SU-DHL-6 (cell line): ENCODE measurements at regions not wholly inside any gene's neighbourhood (a gene's known extent, or its start where the extent isn't known, plus 50 kb on each side); places are given as distances from the start of the nearest gene placed in this dataset.

ENCODE experiments used
- H2AFZ ChIP-seq: fragments of 200-600 bp; sonication (generic); 2 replicates; pipeline ENCODE4 v1.6.1; 2014; ENCODE audit warnings: low read depth, mild to moderate bottlenecking, moderate library complexity, mixed read lengths, antibody characterized with exemption, low read length; ENCODE audit not compliant: severe bottlenecking
- H3F3A ChIP-seq: fragments of 200-600 bp; shearing (Covaris generic); 2 replicates; pipeline ENCODE4 v1.6.0; 2016; ENCODE audit warnings: antibody characterized with exemption, mild to moderate bottlenecking; ENCODE audit not compliant: insufficient read depth
- H3K27ac ChIP-seq: fragments of 200-600 bp; sonication (generic); 2 replicates; pipeline ENCODE4 v1.5.1; 2016; ENCODE audit warnings: low read depth, mild to moderate bottlenecking, low read length, moderate library complexity, mixed read lengths
- H3K27me3 ChIP-seq: fragments of 200-600 bp; sonication (generic), shearing (Covaris generic); 2 replicates; pipeline ENCODE4 v1.6.0; 2014; ENCODE audit warnings: mild to moderate bottlenecking, low read length
- H3K36me3 ChIP-seq: fragments of 200-600 bp; sonication (generic); 2 replicates; pipeline ENCODE4 v1.6.1; 2014; ENCODE audit warnings: mild to moderate bottlenecking, low read length, mixed read lengths
- H3K4me2 ChIP-seq: fragments of 300-600, 200-600 bp; shearing (Covaris generic), sonication (generic); 2 replicates; pipeline ENCODE4 v1.6.0; 2014; ENCODE audit warnings: low read length, low read depth, mild to moderate bottlenecking; ENCODE audit not compliant: poor library complexity, severe bottlenecking
- H3K4me3 ChIP-seq: fragments of 200-600 bp; sonication (generic); 2 replicates; pipeline ENCODE4 v1.5.1; 2014; ENCODE audit warnings: antibody characterized with exemption, low read length, mild to moderate bottlenecking, mixed read lengths; ENCODE audit not compliant: insufficient read depth, poor library complexity, severe bottlenecking
- H3K79me2 ChIP-seq: fragments of 200-600 bp; sonication (generic); 2 replicates; pipeline ENCODE4 v1.6.1; 2014; ENCODE audit warnings: mild to moderate bottlenecking, low read length, moderate library complexity; ENCODE audit not compliant: insufficient read depth
- H3K9ac ChIP-seq: fragments of 200-600 bp; sonication (generic); 2 replicates; pipeline ENCODE4 v1.7.0; 2014; ENCODE audit warnings: mild to moderate bottlenecking, low read length
- H3K9me2 ChIP-seq: fragments of 200-600 bp; sonication (generic); replicated peaks from 2 replicates; pipeline ENCODE4 v1.6.1; 2014; ENCODE audit warnings: low read length; ENCODE audit not compliant: insufficient read depth
- H3K9me3 ChIP-seq: fragments of 200-600 bp; sonication (generic); 2 replicates; pipeline ENCODE4 v1.6.1; 2014; ENCODE audit warnings: low read length, mixed read lengths; ENCODE audit not compliant: insufficient read depth
- H4K20me1 ChIP-seq: fragments of 200-600 bp; sonication (generic); 2 replicates; pipeline ENCODE4 v1.6.1; 2014; ENCODE audit warnings: low read depth, mild to moderate bottlenecking, antibody characterized with exemption, low read length, moderate library complexity, mixed read lengths
- CTCF ChIP-seq: fragments of 200-600 bp; sonication (generic); IDR thresholded peaks from one replicate; pipeline ENCODE4 v1.5.1; 2017; ENCODE audit warnings: antibody characterized with exemption, mild to moderate bottlenecking, low read length, moderate library complexity; ENCODE audit not compliant: insufficient read depth, poor library complexity, severe bottlenecking
- EZH2phosphoT487 ChIP-seq: fragments of 200-600 bp; sonication (generic), shearing (Covaris generic); conservative IDR thresholded peaks from 2 replicates; pipeline ENCODE4 v1.6.1; 2018; ENCODE audit warnings: mild to moderate bottlenecking, antibody characterized with exemption, low read length, moderate library complexity, mixed read lengths

DNA sequence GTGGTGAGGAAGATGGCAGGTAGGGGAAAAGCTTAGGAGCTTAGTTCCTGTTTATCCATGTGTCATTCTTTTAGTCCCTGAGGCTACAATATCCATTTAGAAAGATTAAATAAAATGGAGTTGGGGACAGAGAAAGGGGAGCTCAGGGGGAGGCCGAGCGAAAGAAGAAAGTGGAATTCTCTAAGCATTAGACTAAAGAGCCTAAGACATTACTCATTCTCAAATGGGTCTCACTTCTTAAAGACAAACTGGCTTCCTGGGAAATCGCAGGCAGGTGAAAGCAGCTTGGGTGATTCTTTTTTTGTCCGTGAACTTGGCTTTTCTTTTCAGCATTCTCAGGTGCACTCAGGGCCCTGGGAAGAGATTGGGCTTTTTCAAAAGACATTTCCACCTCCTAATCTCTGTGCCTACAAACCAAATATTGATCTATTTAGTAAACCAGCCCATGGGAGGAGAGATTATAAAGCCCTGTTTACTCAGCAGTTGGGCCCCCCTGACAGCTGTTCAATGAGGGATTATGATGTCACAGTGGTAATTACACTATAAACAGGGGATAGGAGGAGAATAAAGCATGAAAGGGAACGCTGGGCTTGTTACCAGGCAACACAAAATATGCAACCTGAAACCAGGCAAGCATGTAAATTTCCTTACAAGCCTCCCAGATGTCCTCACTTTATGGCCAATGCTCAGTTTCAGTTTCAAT lies 584.0 kb downstream of the ACTL7B start:
- Histone ChIP-seq H3K4me2 (no peak overlapping the region), H2AFZ (no peak overlapping the region), H3K4me3 (no peak overlapping the region), H3K9me3 (no peaks in the 10 kb centered on the region), H3K36me3 (no peaks in the 10 kb centered on the region), H3K9ac (no peak overlapping the region), H3F3A (no peaks in the 10 kb centered on the region), H4K20me1 (no peaks in the 10 kb centered on the region), H3K9me2 (no peaks in the 10 kb centered on the region), H3K79me2 (no peaks in the 10 kb centered on the region), H3K27ac (no peak overlapping the region), H3K27me3 (no peaks in the 10 kb centered on the region)
- TF ChIP-seq EZH2phosphoT487 = no peak
- TF ChIP-seq CTCF = no peak

DNA sequence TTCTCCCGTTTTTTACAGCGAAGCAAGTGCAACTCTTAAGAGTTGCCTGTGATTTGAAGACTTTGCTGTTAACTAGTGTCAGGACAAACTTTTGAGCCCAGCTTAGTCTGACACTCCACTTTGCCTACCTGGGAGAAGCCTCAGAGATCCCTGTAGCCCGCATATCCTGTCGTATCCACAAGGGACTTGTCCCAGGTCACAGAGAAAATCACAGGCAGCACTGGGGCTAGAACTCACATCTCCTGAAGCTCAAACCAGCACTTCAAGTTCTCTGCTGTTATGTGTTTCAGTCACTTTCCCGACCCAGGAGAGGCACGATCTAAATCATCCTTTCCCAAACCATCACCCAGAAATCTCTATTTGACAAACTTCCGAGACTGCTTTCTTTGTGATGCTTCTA lies 584.5 kb downstream of the ACTL7B start:
- no peak overlapping the region for H3K4me3 ChIP-seq
- TF ChIP-seq EZH2phosphoT487 (no peak), CTCF (no peak)
- no peaks in the 10 kb centered on the region for H3K27me3 ChIP-seq
- no peaks in the 10 kb centered on the region for H3K79me2 ChIP-seq
- H3K9me3 ChIP-seq = no peaks in the 10 kb centered on the region
- H3K4me2 ChIP-seq = no peak overlapping the region
- no peaks in the 10 kb centered on the region for H3F3A ChIP-seq
- H3K27ac ChIP-seq = no peak overlapping the region
- H3K36me3 ChIP-seq = no peaks in the 10 kb centered on the region
- H2AFZ ChIP-seq = no peak overlapping the region
- no peak overlapping the region for H3K9ac ChIP-seq
- H3K9me2 ChIP-seq = no peaks in the 10 kb centered on the region
- no peaks in the 10 kb centered on the region for H4K20me1 ChIP-seq

- Histone ChIP-seq H3K79me2 (no peaks in the 10 kb centered on the region), H3K27ac (no peak overlapping the region), H3K9me3 (no peaks in the 10 kb centered on the region), H3K36me3 (no peaks in the 10 kb centered on the region), H3K9ac (no peak overlapping the region), H4K20me1 (no peaks in the 10 kb centered on the region), H3K4me3 (no peak overlapping the region), H2AFZ (no peak overlapping the region), H3F3A (no peaks in the 10 kb centered on the region), H3K4me2 (no peak overlapping the region), H3K27me3 (no peaks in the 10 kb centered on the region), H3K9me2 (no peaks in the 10 kb centered on the region)
- TF ChIP-seq CTCF = no peak
- no peak for TF ChIP-seq EZH2phosphoT487
Observed at GRCh38 chr9:108270561-108270960, 585.2 kb downstream of the ACTL7B start.
